H1 (cell line): ENCODE measurements at regions not wholly inside any gene's neighbourhood (a gene's known extent, or its start where the extent isn't known, plus 50 kb on each side); places are given as distances from the start of the nearest gene placed in this dataset.

Experiments used
- CTCF ChIA-PET: fragments of 300-600 bp; sonication (Branson Sonifier 250); formaldehyde crosslinking; loops from one replicate; lab custom pipeline; 2021; ENCODE audit not compliant: partially characterized antibody; lab: Charles Lee
- POLR2A ChIA-PET: fragments of 300-600 bp; sonication (Branson Sonifier 250); formaldehyde crosslinking; loops from one replicate; lab custom pipeline; 2021; ENCODE audit warnings: inconsistent platforms; ENCODE audit not compliant: partially characterized antibody; lab: Charles Lee
- DNase-seq, 2 experiments: peaks; one replicate each; pipeline versions ENCODE4 v3.0.0 to v3.0.0-alpha.2; 2010 to 2022; ENCODE audit warnings: low spot score in 2 of 2, low read depth in 1 of 2, mixed read lengths in 1 of 2
- FAIRE-seq: peaks from 2 replicates; lab custom pipeline; 2011; peaks lifted over from hg19 to GRCh38; lab: Jason Lieb, UNC
- H2AFZ ChIP-seq: 2 replicates; pipeline ENCODE4 v1.8.1; 2012; ENCODE audit warnings: low read length, inconsistent platforms
- H2AK5ac ChIP-seq: 2 replicates; pipeline ENCODE4 v1.6.1; 2013; ENCODE audit warnings: low read depth, low read length
- H2BK120ac ChIP-seq: replicated peaks from 2 replicates; pipeline ENCODE3; 2013; ENCODE audit warnings: low read depth, low read length, inconsistent platforms
- H2BK12ac ChIP-seq: 2 replicates; pipeline ENCODE4 v1.6.1; 2013; ENCODE audit warnings: low read depth, low read length
- H2BK15ac ChIP-seq: 2 replicates; pipeline ENCODE4 v1.6.1; 2013; ENCODE audit warnings: low read length
- H2BK20ac ChIP-seq: 2 replicates; pipeline ENCODE4 v1.6.1; 2013; ENCODE audit warnings: low read length
- H2BK5ac ChIP-seq: 2 replicates; pipeline ENCODE4 v1.6.1; 2013; ENCODE audit warnings: low read depth, low read length
- H3K14ac ChIP-seq: 2 replicates; pipeline ENCODE4 v1.6.1; 2013; ENCODE audit warnings: inconsistent platforms; ENCODE audit not compliant: insufficient read length
- H3K18ac ChIP-seq: 2 replicates; pipeline ENCODE4 v1.6.1; 2013; ENCODE audit warnings: low read length; ENCODE audit errors: extremely low read depth
- H3K23ac ChIP-seq: 2 replicates; pipeline ENCODE4 v1.6.1; 2013; ENCODE audit warnings: inconsistent platforms; ENCODE audit not compliant: insufficient read length
- H3K23me2 ChIP-seq: 2 replicates; pipeline ENCODE4 v1.6.1; 2013; ENCODE audit warnings: low read depth, low read length
- H3K27ac ChIP-seq: 2 replicates; pipeline ENCODE4 v1.6.1; 2011; ENCODE audit warnings: low read depth, low read length, inconsistent platforms
- H3K27me3 ChIP-seq, 4 experiments: replicated peaks in 1 of 4; 1 replicate in 1 of 4; 2 replicates in 3 of 4; pipeline versions ENCODE4 v1.6.1 to v1.8.1; 2011 to 2013; ENCODE audit warnings: low read length in 3 of 4, mild to moderate bottlenecking in 3 of 4, inconsistent platforms in 2 of 4, mixed read lengths in 2 of 4, moderate library complexity in 1 of 4; ENCODE audit not compliant: control insufficient read depth in 3 of 4, insufficient read depth in 3 of 4; ENCODE audit errors: extremely low read depth in 1 of 4
- H3K36me3 ChIP-seq, 4 experiments: 2 replicates each; pipeline versions ENCODE4 v1.6.1 to v1.8.1; 2011 to 2013; ENCODE audit warnings: mild to moderate bottlenecking in 4 of 4, low read length in 3 of 4, moderate library complexity in 2 of 4, control low read depth in 1 of 4, inconsistent platforms in 1 of 4; ENCODE audit not compliant: insufficient read depth in 4 of 4, control insufficient read depth in 2 of 4
- H3K4ac ChIP-seq: replicated peaks from 2 replicates; pipeline ENCODE3; 2013; ENCODE audit warnings: low read length, low read depth, mixed read lengths, inconsistent platforms; ENCODE audit not compliant: insufficient read length
- H3K4me1 ChIP-seq, 4 experiments: replicated peaks in 1 of 4; 1 replicate in 1 of 4; 2 replicates in 3 of 4; pipeline versions ENCODE4 v1.6.1 to v1.8.1; 2011 to 2013; ENCODE audit warnings: low read length in 3 of 4, inconsistent platforms in 2 of 4, mixed read lengths in 1 of 4; ENCODE audit not compliant: insufficient read depth in 4 of 4, control insufficient read depth in 3 of 4
- H3K4me2 ChIP-seq, 2 experiments: 2 replicates each; pipeline versions ENCODE4 v1.6.1 to v1.8.1; 2011 to 2013; ENCODE audit warnings: low read depth in 2 of 2, low read length in 2 of 2, control low read depth in 1 of 2, inconsistent platforms in 1 of 2, mild to moderate bottlenecking in 1 of 2; ENCODE audit not compliant: insufficient read depth in 1 of 2
- H3K4me3 ChIP-seq, 4 experiments: fragments of 200-600, 300-600 bp in 1 of 4; sonication (generic), shearing (Covaris generic), sonication (Bioruptor Twin) in 1 of 4; 2 replicates each; pipeline versions ENCODE4 v1.5.1 to v1.8.1; 2011 to 2016; ENCODE audit warnings: low read length in 4 of 4, low read depth in 3 of 4, control low read depth in 2 of 4, inconsistent platforms in 2 of 4, mild to moderate bottlenecking in 2 of 4, mixed read lengths in 1 of 4, moderate library complexity in 1 of 4; ENCODE audit not compliant: insufficient read depth in 2 of 4; ENCODE audit errors: extremely low read depth in 1 of 4
- H3K56ac ChIP-seq: replicated peaks from 2 replicates; pipeline ENCODE3; 2013; ENCODE audit warnings: low read depth, mild to moderate bottlenecking, mixed read lengths, low read length, inconsistent platforms; ENCODE audit not compliant: insufficient read length
- H3K79me1 ChIP-seq: 2 replicates; pipeline ENCODE4 v1.6.1; 2013; ENCODE audit warnings: low read depth, low read length, control low read depth
- H3K79me2 ChIP-seq, 2 experiments: 2 replicates each; pipeline versions ENCODE4 v1.6.1 to v1.8.1; 2012 to 2013; ENCODE audit warnings: low read length in 2 of 2, mild to moderate bottlenecking in 2 of 2, inconsistent platforms in 1 of 2; ENCODE audit not compliant: insufficient read depth in 2 of 2, control insufficient read depth in 1 of 2
- H3K9ac ChIP-seq, 4 experiments: replicated peaks in 1 of 4; 1 replicate in 1 of 4; 2 replicates in 3 of 4; pipeline versions ENCODE4 v1.6.1 to v1.8.1; 2011 to 2013; ENCODE audit warnings: low read depth in 3 of 4, low read length in 3 of 4, control low read depth in 2 of 4, mild to moderate bottlenecking in 2 of 4, moderate library complexity in 2 of 4, inconsistent platforms in 1 of 4; ENCODE audit errors: extremely low read depth in 1 of 4
- H3K9me3 ChIP-seq, 2 experiments: 2 replicates each; pipeline versions ENCODE4 v1.6.1 to v1.8.1; 2012 to 2013; ENCODE audit warnings: mild to moderate bottlenecking in 2 of 2, moderate library complexity in 2 of 2, control low read depth in 1 of 2, inconsistent platforms in 1 of 2, low read depth in 1 of 2, low read length in 1 of 2, mixed read lengths in 1 of 2; ENCODE audit not compliant: insufficient read depth in 2 of 2
- H4K20me1 ChIP-seq, 2 experiments: replicated peaks in 1 of 2; 2 replicates each; pipeline versions ENCODE3 to v1.8.1; 2011 to 2013; ENCODE audit warnings: inconsistent platforms in 2 of 2, low read length in 2 of 2, mild to moderate bottlenecking in 1 of 2; ENCODE audit not compliant: insufficient read depth in 2 of 2, control insufficient read depth in 1 of 2
- H4K5ac ChIP-seq: 2 replicates; pipeline ENCODE4 v1.6.1; 2013; ENCODE audit warnings: low read length, low read depth, mixed read lengths, inconsistent platforms; ENCODE audit not compliant: insufficient read length
- H4K8ac ChIP-seq: 2 replicates; pipeline ENCODE4 v1.8.0; 2013; ENCODE audit warnings: mild to moderate bottlenecking, moderate library complexity, low read length, inconsistent platforms; ENCODE audit not compliant: insufficient read depth; ENCODE audit errors: extremely low read depth
- H4K91ac ChIP-seq: replicated peaks from 2 replicates; pipeline ENCODE3; 2013; ENCODE audit warnings: low read length, mixed read lengths, inconsistent platforms; ENCODE audit not compliant: insufficient read length
- BACH1 ChIP-seq: IDR thresholded peaks from 2 replicates; pipeline ENCODE4 v1.6.1; 2012; ENCODE audit warnings: low read length, improper control_type of control experiment
- BRCA1 ChIP-seq: IDR thresholded peaks from 2 replicates; pipeline ENCODE4 v1.6.1; 2012; ENCODE audit warnings: low read depth, low read length, improper control_type of control experiment
- CTBP2 ChIP-seq: IDR thresholded peaks from 2 replicates; pipeline ENCODE4 v1.7.0; 2011; ENCODE audit warnings: borderline replicate concordance, mild to moderate bottlenecking, moderate library complexity, mixed read lengths, low read length; ENCODE audit not compliant: insufficient read depth, insufficient read length
- EZH2 ChIP-seq: fragments of 200-600 bp; sonication (generic); IDR thresholded peaks from 2 replicates; pipeline ENCODE4 v1.7.1; 2012; ENCODE audit warnings: low read depth, mild to moderate bottlenecking, moderate library complexity, low read length, inconsistent platforms; ENCODE audit not compliant: severe bottlenecking
- GTF2F1 ChIP-seq: IDR thresholded peaks from 2 replicates; pipeline ENCODE4 v1.6.1; 2012; ENCODE audit warnings: low read depth, low read length, improper control_type of control experiment, borderline replicate concordance
- HDAC6 ChIP-seq: IDR thresholded peaks from one replicate; pipeline ENCODE4 v1.7.1; 2012; ENCODE audit warnings: low read depth, mild to moderate bottlenecking, inconsistent platforms, low read length, moderate library complexity
- KDM4A ChIP-seq: IDR thresholded peaks from one replicate; pipeline ENCODE4 v1.7.1; 2012; ENCODE audit warnings: low read depth, mild to moderate bottlenecking, moderate library complexity, low read length, inconsistent platforms; ENCODE audit not compliant: severe bottlenecking
- KDM5A ChIP-seq: fragments of 200-600 bp; IDR thresholded peaks from 2 replicates; pipeline ENCODE4 v1.7.1; 2012; ENCODE audit warnings: mild to moderate bottlenecking, low read length, inconsistent platforms, mixed read lengths
- SIN3A ChIP-seq, 2 experiments: IDR thresholded peaks in 1 of 2; conservative IDR thresholded peaks in 1 of 2; 2 replicates each; pipeline ENCODE4 v1.6.1; 2011 to 2012; ENCODE audit warnings: low read length in 2 of 2, improper control_type of control experiment in 1 of 2, low read depth in 1 of 2, mild to moderate bottlenecking in 1 of 2
- SUZ12 ChIP-seq: fragments of 200-600 bp; sonication (generic); IDR thresholded peaks from 2 replicates; pipeline ENCODE4 v1.6.1; 2012; ENCODE audit warnings: mild to moderate bottlenecking, inconsistent platforms, low read length, moderate library complexity, mixed read lengths
- TAF7 ChIP-seq: optimal IDR thresholded peaks from 2 replicates; pipeline ENCODE3; 2011; ENCODE audit warnings: low read depth, mild to moderate bottlenecking, inconsistent platforms, low read length, moderate library complexity, borderline replicate concordance
- WGBS, 2 experiments: shearing (Covaris generic) in 1 of 2; methylation state at CpG; one replicate each; pipeline versions ENCODE4 v1.1.6 to v1.1.7; 2013 to 2015; ENCODE audit warnings: low lambda C conversion rate in 2 of 2, mixed read lengths in 2 of 2, inconsistent platforms in 1 of 2, low coverage in 1 of 2, missing lambda C conversion rate in 1 of 2; ENCODE audit not compliant: insufficient replicate concordance in 2 of 2, insufficient coverage in 1 of 2, insufficient read length in 1 of 2; ENCODE audit errors: extremely low coverage in 1 of 2, missing lambda C conversion rate in 1 of 2; 5-methylcytosine and 5-hydroxymethylcytosine counted together

- Histone ChIP-seq H2BK20ac (no peak overlapping the region), H3K79me1 (no peaks in the 10 kb centered on the region), H2BK5ac (no peak overlapping the region), H3K4me1 (peaks cover 0 to 5% (median 3%) of the 10 kb centered on the region in 4 experiments; a peak in 3 of 7 replicates), H3K79me2 (no peaks in the 10 kb centered on the region), H3K14ac (no peak overlapping the region), H4K20me1 (no peaks in the 10 kb centered on the region), H3K9me3 (no peaks in the 10 kb centered on the region), H4K91ac (no peak overlapping the region), H3K18ac (no peak overlapping the region), H3K27ac (no peak overlapping the region), H3K27me3 (no peaks in the 10 kb centered on the region), H3K23me2 (no peaks in the 10 kb centered on the region), H3K4me3 (no peak overlapping the region), H4K5ac (no peak overlapping the region), H3K4me2 (no peak overlapping the region), H4K8ac (no peak overlapping the region), H3K56ac (no peak overlapping the region), H3K4ac (no peak overlapping the region), H2BK15ac (no peak overlapping the region), H2AFZ (no peak overlapping the region), H2BK120ac (no peak overlapping the region), H3K36me3 (no peaks in the 10 kb centered on the region), H2AK5ac (no peak overlapping the region), H3K23ac (no peak overlapping the region), H2BK12ac (no peak overlapping the region), H3K9ac (no peak overlapping the region)
- CTCF ChIA-PET = no interaction called here
- POLR2A ChIA-PET = no interaction called here
- DNase-seq (no peak), FAIRE-seq (no peak)
- no peak for TF ChIP-seq BRCA1
- no peak for TF ChIP-seq KDM4A
- TF ChIP-seq GTF2F1 = no peak
- TF ChIP-seq KDM5A = no peak
- TF ChIP-seq SUZ12 = no peak
- no peak for TF ChIP-seq TAF7
- no peak for TF ChIP-seq EZH2
- TF ChIP-seq SIN3A (conservative IDR thresholded peaks at IDR 0.05 in 1 of 2, IDR thresholded peaks at IDR 0.05 in 1 of 2; ENCODE audit: low read depth in 1 of 2, low read length in 2 of 2) = no peak
- TF ChIP-seq BACH1 = no peak
- TF ChIP-seq CTBP2 = no peak
- TF ChIP-seq HDAC6 = no peak
- WGBS, 2 experiments = 87% methylated on average over 6 of the region's 6 CpGs; no CpG with 5 or more reads in 1 of the 2 experiments
Observed at GRCh38 chr9:21616082-21616778, 134.1 kb upstream of the IFNE start.
